Esophagus muscularis mucosa (tissue), 2 donors: ENCODE measurements at regions not wholly inside any gene's neighbourhood (a gene's known extent, or its start where the extent isn't known, plus 50 kb on each side); places are given as distances from the start of the nearest gene placed in this dataset.

Experiments
- EP300 ChIP-seq: sonication (generic); formaldehyde crosslinking; IDR thresholded peaks from one replicate; pipeline ENCODE4 v1.6.1; 2017; ENCODE audit warnings: antibody characterized with exemption
- POLR2A ChIP-seq: fragments of 450-650 bp; IDR thresholded peaks from one replicate; pipeline ENCODE4 v1.6.1; 2017; ENCODE audit warnings: antibody characterized with exemption, moderate library complexity, mild to moderate bottlenecking, low read depth

DNA sequence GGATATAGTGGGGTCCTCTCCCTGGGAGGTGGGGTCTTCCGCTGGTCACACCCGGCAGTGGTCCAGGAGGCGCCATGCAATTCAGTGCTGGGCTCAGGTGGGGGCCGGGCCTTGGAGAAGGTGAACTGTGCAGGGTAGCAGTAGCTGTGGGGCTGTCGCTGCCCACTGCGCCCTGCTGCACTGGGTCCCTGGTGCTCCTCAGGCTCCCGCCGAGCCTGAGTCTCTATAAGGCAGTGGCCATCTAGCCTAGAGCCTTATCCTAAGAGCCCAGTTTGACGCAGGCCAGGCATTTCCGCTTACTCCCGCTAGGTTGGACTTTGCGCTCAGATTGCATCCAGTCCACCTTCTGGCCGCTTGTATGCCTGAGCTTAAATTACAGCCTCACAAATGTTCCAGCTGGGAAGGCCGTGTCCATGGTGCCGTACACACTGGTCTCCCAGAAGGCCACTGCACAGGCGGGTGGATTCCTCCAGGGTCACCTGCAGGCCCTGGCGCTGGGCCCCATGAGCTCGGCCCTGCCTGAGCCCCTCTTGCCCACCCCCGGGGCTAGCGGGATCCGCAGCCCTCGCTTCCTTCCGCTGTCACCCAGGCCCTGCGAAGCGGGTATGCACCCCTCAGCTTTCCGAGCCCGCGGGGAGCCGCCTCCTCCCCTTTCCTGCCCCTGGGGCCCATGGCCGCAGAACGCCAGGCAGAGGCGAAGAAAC lies 1762.2 kb downstream of the TP53TG3F start:
- no peak for TF ChIP-seq POLR2A
- no peak for TF ChIP-seq EP300
